Nephron progenitor cell (in vitro differentiated cells): ENCODE measurements at regions not wholly inside any gene's neighbourhood (a gene's known extent, or its start where the extent isn't known, plus 50 kb on each side); places are given as distances from the start of the nearest gene placed in this dataset.

Source experiments
- DNase-seq: peaks from one replicate; pipeline ENCODE4 v3.0.0; 2021
- H3K27ac Mint-ChIP-seq: 2 replicates; pipeline ENCODE4 v1.8.0; 2021; ENCODE audit warnings: mild to moderate bottlenecking, moderate library complexity, mixed read lengths
- H3K27me3 Mint-ChIP-seq: 2 replicates; pipeline ENCODE4 v1.8.0; 2021; ENCODE audit warnings: mild to moderate bottlenecking, low read depth, mixed read lengths; ENCODE audit not compliant: poor library complexity
- H3K36me3 Mint-ChIP-seq: 2 replicates; pipeline ENCODE4 v1.8.0; 2021; ENCODE audit warnings: low read depth, mixed read lengths
- H3K4me1 Mint-ChIP-seq: 2 replicates; pipeline ENCODE4 v1.8.0; 2021; ENCODE audit warnings: mixed read lengths
- H3K4me3 Mint-ChIP-seq: 2 replicates; pipeline ENCODE4 v1.8.0; 2021; ENCODE audit warnings: mild to moderate bottlenecking, moderate library complexity, mixed read lengths
- H3K9me3 Mint-ChIP-seq: 2 replicates; pipeline ENCODE4 v1.8.0; 2021; ENCODE audit warnings: mild to moderate bottlenecking, moderate library complexity, mixed read lengths
- TF ChIP-seq, protein P1 (sequence below): fragments of 200-600 bp; sonication (generic); IDR thresholded peaks from 2 replicates; pipeline ENCODE4 v1.5.0; 2021; ENCODE audit warnings: antibody characterized with exemption

- H3K36me3 Mint-ChIP-seq, result no peaks in the 10 kb centered on the region
- TF ChIP-seq, protein P1, sequence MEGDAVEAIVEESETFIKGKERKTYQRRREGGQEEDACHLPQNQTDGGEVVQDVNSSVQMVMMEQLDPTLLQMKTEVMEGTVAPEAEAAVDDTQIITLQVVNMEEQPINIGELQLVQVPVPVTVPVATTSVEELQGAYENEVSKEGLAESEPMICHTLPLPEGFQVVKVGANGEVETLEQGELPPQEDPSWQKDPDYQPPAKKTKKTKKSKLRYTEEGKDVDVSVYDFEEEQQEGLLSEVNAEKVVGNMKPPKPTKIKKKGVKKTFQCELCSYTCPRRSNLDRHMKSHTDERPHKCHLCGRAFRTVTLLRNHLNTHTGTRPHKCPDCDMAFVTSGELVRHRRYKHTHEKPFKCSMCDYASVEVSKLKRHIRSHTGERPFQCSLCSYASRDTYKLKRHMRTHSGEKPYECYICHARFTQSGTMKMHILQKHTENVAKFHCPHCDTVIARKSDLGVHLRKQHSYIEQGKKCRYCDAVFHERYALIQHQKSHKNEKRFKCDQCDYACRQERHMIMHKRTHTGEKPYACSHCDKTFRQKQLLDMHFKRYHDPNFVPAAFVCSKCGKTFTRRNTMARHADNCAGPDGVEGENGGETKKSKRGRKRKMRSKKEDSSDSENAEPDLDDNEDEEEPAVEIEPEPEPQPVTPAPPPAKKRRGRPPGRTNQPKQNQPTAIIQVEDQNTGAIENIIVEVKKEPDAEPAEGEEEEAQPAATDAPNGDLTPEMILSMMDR, result no peak
- no peaks in the 10 kb centered on the region for H3K9me3 Mint-ChIP-seq
- no peak overlapping the region for H3K4me3 Mint-ChIP-seq
- H3K4me1 Mint-ChIP-seq, result peaks cover 5% of the 10 kb centered on the region
- peaks cover 24% of the 10 kb centered on the region for H3K27me3 Mint-ChIP-seq
- no peak for DNase-seq
- H3K27ac Mint-ChIP-seq, result no peak overlapping the region
Measured at GRCh38 chr18:51654488-51655326, 457.2 kb upstream of the MEX3C start.

GRCh38 chr18:51655327-51655698, 457.8 kb upstream of the MEX3C start:
- H3K9me3 Mint-ChIP-seq, result no peaks in the 10 kb centered on the region
- H3K4me3 Mint-ChIP-seq, result no peak overlapping the region
- H3K4me1 Mint-ChIP-seq, result peaks cover 5% of the 10 kb centered on the region
- H3K27me3 Mint-ChIP-seq, result peaks cover 24% of the 10 kb centered on the region
- H3K27ac Mint-ChIP-seq, result no peak overlapping the region
- H3K36me3 Mint-ChIP-seq, result no peaks in the 10 kb centered on the region
- no peak for DNase-seq
- TF ChIP-seq, protein P1, result no peak

- TF ChIP-seq, protein P1, result no peak
- H3K27me3 Mint-ChIP-seq, result peaks cover 24% of the 10 kb centered on the region
- no peaks in the 10 kb centered on the region for H3K9me3 Mint-ChIP-seq
- H3K36me3 Mint-ChIP-seq, result no peaks in the 10 kb centered on the region
- H3K4me3 Mint-ChIP-seq, result no peak overlapping the region
- no peak for DNase-seq
- H3K4me1 Mint-ChIP-seq, result peaks cover 5% of the 10 kb centered on the region
- no peak overlapping the region for H3K27ac Mint-ChIP-seq
Measured at GRCh38 chr18:51656249-51656648, 458.8 kb upstream of the MEX3C start.

- peaks cover 24% of the 10 kb centered on the region for H3K27me3 Mint-ChIP-seq
- H3K4me1 Mint-ChIP-seq, result peaks cover 5% of the 10 kb centered on the region
- H3K36me3 Mint-ChIP-seq, result no peaks in the 10 kb centered on the region
- DNase-seq, result no peak
- H3K27ac Mint-ChIP-seq, result no peak overlapping the region
- H3K9me3 Mint-ChIP-seq, result no peaks in the 10 kb centered on the region
- H3K4me3 Mint-ChIP-seq, result no peak overlapping the region
- TF ChIP-seq, protein P1, result no peak
Measured at GRCh38 chr18:51658436-51658835, 461.0 kb upstream of the MEX3C start.

GRCh38 chr18:51659781-51660180, 462.3 kb upstream of the MEX3C start:
- H3K4me1 Mint-ChIP-seq, result peaks cover 6% of the 10 kb centered on the region
- H3K36me3 Mint-ChIP-seq, result no peaks in the 10 kb centered on the region
- no peaks in the 10 kb centered on the region for H3K9me3 Mint-ChIP-seq
- TF ChIP-seq, protein P1, result no peak
- peaks cover 27% of the 10 kb centered on the region for H3K27me3 Mint-ChIP-seq
- H3K27ac Mint-ChIP-seq, result no peak overlapping the region
- H3K4me3 Mint-ChIP-seq, result no peak overlapping the region
- no peak for DNase-seq

DNA sequence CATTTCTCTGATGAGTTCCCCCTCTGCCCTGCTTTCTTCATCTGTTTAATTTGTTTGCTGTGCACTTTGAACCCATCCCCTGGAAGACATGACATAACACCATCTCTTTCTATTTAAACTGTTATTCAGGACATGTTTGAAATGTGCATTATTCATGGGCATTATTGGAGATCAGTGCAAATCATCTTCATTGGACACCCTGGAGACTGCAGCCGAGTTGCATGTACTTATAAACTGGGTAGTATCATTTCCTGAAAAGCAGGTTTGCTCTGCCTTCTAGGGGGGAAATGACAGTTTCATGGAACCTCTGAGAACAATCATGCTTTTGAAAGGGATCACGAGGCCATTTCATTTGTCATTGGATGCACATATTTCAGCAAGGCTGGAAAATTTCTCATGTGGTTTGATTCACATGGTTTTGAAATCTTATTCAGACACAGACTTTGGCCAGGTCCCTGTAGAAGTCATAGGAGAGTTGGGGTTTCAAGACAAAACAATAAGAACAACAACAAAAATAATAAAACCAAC, 462.8 kb upstream of the MEX3C start:
- Mint-ChIP-seq H3K27ac (no peak overlapping the region), H3K36me3 (no peaks in the 10 kb centered on the region), H3K27me3 (peaks cover 26% of the 10 kb centered on the region), H3K4me1 (peaks cover 7% of the 10 kb centered on the region), H3K4me3 (no peak overlapping the region), H3K9me3 (no peaks in the 10 kb centered on the region)
- TF ChIP-seq, protein P1, result no peak
- DNase-seq, result no peak
